ENCODE measurements at regions not wholly inside any gene's neighbourhood (a gene's known extent, or its start where the extent isn't known, plus 50 kb on each side); places are given as distances from the start of the nearest gene placed in this dataset.

GRCh38 chr6:119881416-119881815, 531.9 kb upstream of the MAN1A1 start:
- Mint-ChIP-seq H3K27me3 (ENCODE audit: insufficient read depth) (no peaks in the 10 kb centered on the region), H3K36me3 (ENCODE audit: low read depth) (peaks cover 4% of the 10 kb centered on the region; the same call in 1 of the 2 replicates), H3K27ac (no peak overlapping the region), H3K9me3 (peaks cover 47% of the 10 kb centered on the region), H3K4me3 (no peak overlapping the region), H3K4me1 (ENCODE audit: low read depth) (no peaks in the 10 kb centered on the region)
- DNase-seq, result no peak
- TF ChIP-seq, protein P1, sequence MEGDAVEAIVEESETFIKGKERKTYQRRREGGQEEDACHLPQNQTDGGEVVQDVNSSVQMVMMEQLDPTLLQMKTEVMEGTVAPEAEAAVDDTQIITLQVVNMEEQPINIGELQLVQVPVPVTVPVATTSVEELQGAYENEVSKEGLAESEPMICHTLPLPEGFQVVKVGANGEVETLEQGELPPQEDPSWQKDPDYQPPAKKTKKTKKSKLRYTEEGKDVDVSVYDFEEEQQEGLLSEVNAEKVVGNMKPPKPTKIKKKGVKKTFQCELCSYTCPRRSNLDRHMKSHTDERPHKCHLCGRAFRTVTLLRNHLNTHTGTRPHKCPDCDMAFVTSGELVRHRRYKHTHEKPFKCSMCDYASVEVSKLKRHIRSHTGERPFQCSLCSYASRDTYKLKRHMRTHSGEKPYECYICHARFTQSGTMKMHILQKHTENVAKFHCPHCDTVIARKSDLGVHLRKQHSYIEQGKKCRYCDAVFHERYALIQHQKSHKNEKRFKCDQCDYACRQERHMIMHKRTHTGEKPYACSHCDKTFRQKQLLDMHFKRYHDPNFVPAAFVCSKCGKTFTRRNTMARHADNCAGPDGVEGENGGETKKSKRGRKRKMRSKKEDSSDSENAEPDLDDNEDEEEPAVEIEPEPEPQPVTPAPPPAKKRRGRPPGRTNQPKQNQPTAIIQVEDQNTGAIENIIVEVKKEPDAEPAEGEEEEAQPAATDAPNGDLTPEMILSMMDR (IDR thresholded peaks at IDR 0.05), result no peak

- peaks cover 53% of the 10 kb centered on the region for H3K9me3 Mint-ChIP-seq
- peaks cover 4% of the 10 kb centered on the region; the same call in 1 of the 2 replicates for H3K36me3 Mint-ChIP-seq (ENCODE audit: low read depth)
- H3K27ac Mint-ChIP-seq, result no peak overlapping the region
- TF ChIP-seq, protein P1 (IDR thresholded peaks at IDR 0.05), result no peak
- DNase-seq, result no peak
- no peak overlapping the region for H3K4me3 Mint-ChIP-seq
- H3K27me3 Mint-ChIP-seq (ENCODE audit: insufficient read depth), result no peaks in the 10 kb centered on the region
- H3K4me1 Mint-ChIP-seq (ENCODE audit: low read depth), result no peaks in the 10 kb centered on the region
Observed at GRCh38 chr6:119880840-119881239, 531.3 kb upstream of the MAN1A1 start.

- Mint-ChIP-seq H3K9me3 (peaks cover 48% of the 10 kb centered on the region), H3K36me3 (ENCODE audit: low read depth) (peaks cover 4% of the 10 kb centered on the region; the same call in 1 of the 2 replicates), H3K4me1 (ENCODE audit: low read depth) (no peaks in the 10 kb centered on the region), H3K27me3 (ENCODE audit: insufficient read depth) (no peaks in the 10 kb centered on the region), H3K27ac (no peak overlapping the region), H3K4me3 (no peak overlapping the region)
- TF ChIP-seq, protein P1 (IDR thresholded peaks at IDR 0.05), result no peak
- no peak for DNase-seq
Observed at GRCh38 chr6:119879731-119880130, 530.2 kb upstream of the MAN1A1 start.

DNA sequence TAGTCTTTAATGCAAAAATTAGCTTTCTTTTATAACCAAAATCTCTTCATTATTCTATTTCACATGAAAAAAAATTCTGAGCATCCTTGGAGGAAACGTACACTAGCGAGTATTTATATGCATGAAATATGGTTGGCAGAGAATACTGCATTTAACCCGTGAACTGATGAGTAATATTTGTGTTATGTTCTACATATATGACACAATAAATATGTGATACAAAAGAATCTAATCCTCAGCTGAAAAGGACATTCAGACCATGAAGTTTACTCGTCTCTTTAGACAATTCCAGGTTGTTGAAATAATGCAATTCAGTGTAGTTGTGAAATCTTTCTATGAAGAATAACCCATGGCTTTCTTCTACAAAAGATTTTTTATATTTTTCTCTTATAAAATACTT, 524.8 kb upstream of the MAN1A1 start:
- TF ChIP-seq, protein P1 (IDR thresholded peaks at IDR 0.05), result no peak
- no peak for DNase-seq
- no peak overlapping the region for H3K4me3 Mint-ChIP-seq
- H3K9me3 Mint-ChIP-seq, result peaks cover 27% of the 10 kb centered on the region
- H3K27me3 Mint-ChIP-seq (ENCODE audit: insufficient read depth), result no peaks in the 10 kb centered on the region
- no peaks in the 10 kb centered on the region for H3K36me3 Mint-ChIP-seq (ENCODE audit: low read depth)
- H3K27ac Mint-ChIP-seq, result no peak overlapping the region
- no peaks in the 10 kb centered on the region for H3K4me1 Mint-ChIP-seq (ENCODE audit: low read depth)

- no peak for DNase-seq
- Mint-ChIP-seq H3K27ac (no peak overlapping the region), H3K36me3 (ENCODE audit: low read depth) (no peaks in the 10 kb centered on the region), H3K4me3 (no peak overlapping the region), H3K9me3 (peaks cover 21% of the 10 kb centered on the region), H3K4me1 (ENCODE audit: low read depth) (no peaks in the 10 kb centered on the region), H3K27me3 (ENCODE audit: insufficient read depth) (no peaks in the 10 kb centered on the region)
- TF ChIP-seq, protein P1 (IDR thresholded peaks at IDR 0.05), result no peak
Observed at GRCh38 chr6:119873107-119873506, 523.5 kb upstream of the MAN1A1 start.

- no peak for DNase-seq
- Mint-ChIP-seq H3K27ac (no peak overlapping the region), H3K36me3 (ENCODE audit: low read depth) (no peaks in the 10 kb centered on the region), H3K27me3 (ENCODE audit: insufficient read depth) (no peaks in the 10 kb centered on the region), H3K4me3 (no peak overlapping the region), H3K4me1 (ENCODE audit: low read depth) (no peaks in the 10 kb centered on the region), H3K9me3 (peaks cover 21% of the 10 kb centered on the region)
- TF ChIP-seq, protein P1 (IDR thresholded peaks at IDR 0.05), result no peak
Observed at GRCh38 chr6:119871520-119871919, 522.0 kb upstream of the MAN1A1 start.

Measured in HFFc6 (cell line).